NCI-H2196 (cell line): ENCODE measurements at regions not wholly inside any gene's neighbourhood (a gene's known extent, or its start where the extent isn't known, plus 50 kb on each side); places are given as distances from the start of the nearest gene placed in this dataset.
"Not testable (repeated sequence)": the region's sequence is repeated elsewhere in the genome, so short reads cannot be mapped to it uniquely, and the experiment has no call there.

Source experiments
- DNase-seq: peaks from one replicate; lab custom pipeline; 2025; ENCODE audit not compliant: unreplicated experiment; lab: John Stamatoyannopoulos, UW

- no peak for DNase-seq
Observed at GRCh38 chr4:177232473-177232872, 77.2 kb upstream of the NEIL3 start.

GRCh38 chr4:177235026-177235425, 74.6 kb upstream of the NEIL3 start:
- no peak for DNase-seq

- no peak for DNase-seq
Observed at GRCh38 chr4:177236886-177237285, 72.8 kb upstream of the NEIL3 start.

- DNase-seq = no peak
Observed at GRCh38 chr4:177237291-177237690, 72.4 kb upstream of the NEIL3 start.

GRCh38 chr4:177239477-177239876, 70.2 kb upstream of the NEIL3 start:
- DNase-seq = no peak

GRCh38 chr4:177239878-177240277, 69.8 kb upstream of the NEIL3 start:
- no peak for DNase-seq

- no peak for DNase-seq
Observed at GRCh38 chr4:177242651-177243286, 66.9 kb upstream of the NEIL3 start.

GRCh38 chr4:177246641-177247584, 62.8 kb upstream of the NEIL3 start:
- DNase-seq = no peak

- peak; percentile 20 for DNase-seq
Observed at GRCh38 chr4:177250056-177250696, 59.5 kb upstream of the NEIL3 start.

- no peak for DNase-seq
Observed at GRCh38 chr4:177251237-177251636, 58.4 kb upstream of the NEIL3 start.

- no peak for DNase-seq
Observed at GRCh38 chr4:177255359-177255758, 54.3 kb upstream of the NEIL3 start.

GRCh38 chr4:177256950-177257349, 52.7 kb upstream of the NEIL3 start:
- DNase-seq = no peak

GRCh38 chr4:177259466-177259865, 50.2 kb upstream of the NEIL3 start:
- not testable (repeated sequence) for DNase-seq
